Esophagus (tissue), 2 donors: ENCODE measurements at regions not wholly inside any gene's neighbourhood (a gene's known extent, or its start where the extent isn't known, plus 50 kb on each side); places are given as distances from the start of the nearest gene placed in this dataset.

Source experiments
- H3K27ac ChIP-seq, 2 donors: one replicate each; pipeline ENCODE4 v1.5.1; 2013; ENCODE audit warnings: low read depth in 2 of 2, mild to moderate bottlenecking in 2 of 2, inconsistent platforms in 1 of 2, low read length in 1 of 2, moderate library complexity in 1 of 2
- H3K27me3 ChIP-seq, 2 donors: one replicate each; pipeline ENCODE4 v1.6.1; 2013; ENCODE audit warnings: low read length in 2 of 2, control low read depth in 1 of 2, mild to moderate bottlenecking in 1 of 2; ENCODE audit not compliant: insufficient read depth in 2 of 2, control insufficient read depth in 1 of 2
- H3K36me3 ChIP-seq, 2 donors: one replicate each; pipeline ENCODE4 v1.6.1; 2013; ENCODE audit warnings: low read length in 1 of 2; ENCODE audit not compliant: control insufficient read depth in 2 of 2, insufficient read depth in 2 of 2
- H3K4me1 ChIP-seq, 2 donors: one replicate each; pipeline ENCODE4 v1.6.1; 2013; ENCODE audit warnings: low read length in 1 of 2; ENCODE audit not compliant: control insufficient read depth in 2 of 2, insufficient read depth in 2 of 2
- H3K4me3 ChIP-seq, 2 donors: one replicate each; pipeline ENCODE4 v1.5.1; 2013; ENCODE audit warnings: low read length in 2 of 2, mild to moderate bottlenecking in 2 of 2, low read depth in 1 of 2, moderate library complexity in 1 of 2
- H3K9me3 ChIP-seq, 2 donors: one replicate each; pipeline ENCODE4 v1.6.1; 2013; ENCODE audit warnings: mild to moderate bottlenecking in 2 of 2, low read depth in 1 of 2, low read length in 1 of 2, moderate library complexity in 1 of 2; ENCODE audit not compliant: control insufficient read depth in 2 of 2, insufficient read depth in 1 of 2
- WGBS, 2 donors: extraction: QIAGEN DNeasy Blood & Tissue Kit; methylation state at CpG; one replicate each; pipeline ENCODE4 v1.1.7; 2013; 5-methylcytosine and 5-hydroxymethylcytosine counted together
- donor health status: healthy with polysubstance abuse.
- donor health status: Bipolar disorder and iron deficiency.

GRCh38 chr21:29248124-29248523 lies 50.6 kb upstream of the BACH1 start:
- Histone ChIP-seq H3K27me3 (no peaks in the 10 kb centered on the region), H3K4me1 (peaks cover 0 to 5% of the 10 kb centered on the region in 2 donors), H3K4me3 (no peak overlapping the region), H3K36me3 (no peaks in the 10 kb centered on the region), H3K27ac (no peak overlapping the region), H3K9me3 (no peaks in the 10 kb centered on the region)
- whole genome bisulfite sequencing, 2 donors: 30 to 34% methylated on average over 1 of the region's 1 CpG
